ENCODE measurements at regions not wholly inside any gene's neighbourhood (a gene's known extent, or its start where the extent isn't known, plus 50 kb on each side); places are given as distances from the start of the nearest gene placed in this dataset.

GRCh38 chr1:80706526-80706925 lies 1094.2 kb upstream of the ADGRL2 start:
- H3K27me3 ChIP-seq (ENCODE audit: control insufficient read depth in 1 of 2, insufficient read depth in 2 of 2, low read length in 2 of 2): no peaks in the 10 kb centered on the region
- no peak overlapping the region for H3K4me3 ChIP-seq (replicated peaks in 1 of 3; ENCODE audit: insufficient read depth in 1 of 3, low read depth in 2 of 3, low read length in 3 of 3)
- ChIA-PET CTCF (ENCODE audit: low intra/inter-chr PET ratio, low total read pairs) (no interaction called here), POLR2A (no interaction called here)
- H3K4me1 ChIP-seq (ENCODE audit: insufficient read depth, low read length): no peaks in the 10 kb centered on the region
- no peaks in the 10 kb centered on the region for H3K36me3 ChIP-seq (replicated peaks in 1 of 2; ENCODE audit: control insufficient read depth in 1 of 2, insufficient read depth in 2 of 2, low read length in 2 of 2)
- BruUV-seq (replicated peaks): no TSS peak
- WGBS (ENCODE audit: low lambda C conversion rate): 14% methylated on average over 1 of the region's 1 CpG
- DNase-seq (ENCODE audit: low spot score) (no peak), ATAC-seq (no peak), FAIRE-seq (no peak)
- TF ChIP-seq CAMTA2 (CRISPR knock-in tag; IDR thresholded peaks at IDR 0.05; ENCODE audit: borderline replicate concordance): no peak
- TF ChIP-seq SPEN (CRISPR knock-in tag; IDR thresholded peaks at IDR 0.05; ENCODE audit: low read depth): no peak
- no peak for TF ChIP-seq POLR2A (IDR thresholded peaks at IDR 0.05; ENCODE audit: insufficient read depth in 1 of 2, low read depth in 2 of 2, low read length in 2 of 2)
- no peak for TF ChIP-seq JDP2 (CRISPR knock-in tag; IDR thresholded peaks at IDR 0.05; ENCODE audit: borderline replicate concordance)
- no peak for TF ChIP-seq ZBTB37 (CRISPR knock-in tag; IDR thresholded peaks at IDR 0.05)
- TF ChIP-seq KDM5A (IDR thresholded peaks at IDR 0.05; ENCODE audit: borderline replicate concordance, low read length): no peak
- no peak for TF ChIP-seq ZNF598 (CRISPR knock-in tag; IDR thresholded peaks at IDR 0.05; ENCODE audit: borderline replicate concordance)
- no peak for TF ChIP-seq POLR2G (IDR thresholded peaks at IDR 0.05; ENCODE audit: low read depth, low read length)
- TF ChIP-seq SIN3B (IDR thresholded peaks at IDR 0.05; ENCODE audit: low read length): no peak
- no peak overlapping the region for H2AFZ ChIP-seq (ENCODE audit: low read length)
- H3K9me3 ChIP-seq (ENCODE audit: low read length): peaks cover 66% of the 10 kb centered on the region
- intact Hi-C loops (cut with micrococcal nuclease; ENCODE audit: unreplicated experiment) (no loop called here), in situ Hi-C loops (cut with HindIII; ENCODE audit: extremely low pct_ligation_motif_present, low pct_unique_long_range_greater_than_20kb) (no loop called here)
- no peak overlapping the region for H3K9ac ChIP-seq (ENCODE audit: insufficient read depth, low read depth, low read length)
- H3K4me2 ChIP-seq (ENCODE audit: low read depth, low read length): no peak overlapping the region
- H3K27ac ChIP-seq (ENCODE audit: extremely low read length, insufficient read depth, low read length): no peak overlapping the region
- H4K20me1 ChIP-seq (ENCODE audit: insufficient read depth, low read length): no peaks in the 10 kb centered on the region
- H3K79me2 ChIP-seq (ENCODE audit: insufficient read depth, low read length): no peaks in the 10 kb centered on the region

GRCh38 chr1:80678438-80678837 lies 1122.3 kb upstream of the ADGRL2 start:
- no TSS peak for BruUV-seq (replicated peaks)
- DNase-seq (ENCODE audit: low spot score): no peak
- no peaks in the 10 kb centered on the region for H3K79me2 ChIP-seq (ENCODE audit: insufficient read depth, low read length)
- intact Hi-C loops (cut with micrococcal nuclease; ENCODE audit: unreplicated experiment) (no loop called here), in situ Hi-C loops (cut with HindIII; ENCODE audit: extremely low pct_ligation_motif_present, low pct_unique_long_range_greater_than_20kb) (no loop called here)
- no peak overlapping the region for H3K9ac ChIP-seq (ENCODE audit: insufficient read depth, low read depth, low read length)
- no peak overlapping the region for H3K27ac ChIP-seq (ENCODE audit: extremely low read length, insufficient read depth, low read length)
- ChIA-PET POLR2A (no interaction called here), CTCF (ENCODE audit: low intra/inter-chr PET ratio, low total read pairs) (no interaction called here)
- H3K9me3 ChIP-seq (ENCODE audit: low read length): peaks cover 76% of the 10 kb centered on the region
- no peaks in the 10 kb centered on the region for H3K27me3 ChIP-seq (ENCODE audit: control insufficient read depth in 1 of 2, insufficient read depth in 2 of 2, low read length in 2 of 2)
- no peak for ATAC-seq
- WGBS (ENCODE audit: low lambda C conversion rate): 47% methylated on average over 5 of the region's 5 CpGs
- no peak for FAIRE-seq
- H3K36me3 ChIP-seq (replicated peaks in 1 of 2; ENCODE audit: control insufficient read depth in 1 of 2, insufficient read depth in 2 of 2, low read length in 2 of 2): no peaks in the 10 kb centered on the region
- H4K20me1 ChIP-seq (ENCODE audit: insufficient read depth, low read length): no peaks in the 10 kb centered on the region
- no peak overlapping the region for H2AFZ ChIP-seq (ENCODE audit: low read length)
- no peak overlapping the region for H3K4me3 ChIP-seq (replicated peaks in 1 of 3; ENCODE audit: insufficient read depth in 1 of 3, low read depth in 2 of 3, low read length in 3 of 3)
- no peak overlapping the region for H3K4me2 ChIP-seq (ENCODE audit: low read depth, low read length)
- H3K4me1 ChIP-seq (ENCODE audit: insufficient read depth, low read length): no peaks in the 10 kb centered on the region
- no peak for TF ChIP-seq TOE1 (CRISPR knock-in tag; IDR thresholded peaks at IDR 0.05)
- no peak for TF ChIP-seq FLYWCH1 (CRISPR knock-in tag; IDR thresholded peaks at IDR 0.05)
- TF ChIP-seq ZMYM2 (CRISPR knock-in tag; IDR thresholded peaks at IDR 0.05): no peak
- TF ChIP-seq MYNN (CRISPR knock-in tag; IDR thresholded peaks at IDR 0.05; ENCODE audit: low read depth): no peak
- TF ChIP-seq POLR2AphosphoS2 (IDR thresholded peaks at IDR 0.05; ENCODE audit: low read depth, low read length): no peak
- no peak for TF ChIP-seq E2F2 (CRISPR knock-in tag; IDR thresholded peaks at IDR 0.05; ENCODE audit: borderline replicate concordance)
- no peak for TF ChIP-seq ZNF251 (CRISPR knock-in tag; IDR thresholded peaks at IDR 0.05)
- no peak for TF ChIP-seq KAT8 (CRISPR knock-in tag; IDR thresholded peaks at IDR 0.05)
- no peak for TF ChIP-seq SP5 (CRISPR knock-in tag; IDR thresholded peaks at IDR 0.05; ENCODE audit: borderline replicate concordance, low read depth)

All from HepG2 (cell line).